HG02798 (cell line): ENCODE measurements at regions not wholly inside any gene's neighbourhood (a gene's known extent, or its start where the extent isn't known, plus 50 kb on each side); places are given as distances from the start of the nearest gene placed in this dataset.
A peak's percentile ranks its signal among the peaks of the same experiment; 100 is the strongest.
"Not testable (repeated sequence)": the region's sequence is repeated elsewhere in the genome, so short reads cannot be mapped to it uniquely, and the experiment has no call there.

Experiments used
- ATAC-seq: cut with Tn5 transposase; IDR thresholded peaks from one replicate; pipeline ENCODE4 v1.9.1; 2021; ENCODE audit warnings: mild to moderate bottlenecking; ENCODE audit not compliant: unreplicated experiment, poor library complexity

- ATAC-seq, result no peak
Observed at GRCh38 chr2:208793434-208793833, 386.8 kb downstream of the PTH2R start.

GRCh38 chr2:208794288-208794975 lies 387.8 kb downstream of the PTH2R start:
- no peak for ATAC-seq

- ATAC-seq, result no peak
Observed at GRCh38 chr2:208798698-208799097, 392.1 kb downstream of the PTH2R start.

- ATAC-seq, result no peak
Observed at GRCh38 chr2:208799397-208799796, 392.8 kb downstream of the PTH2R start.

GRCh38 chr2:208800887-208801286 lies 394.3 kb downstream of the PTH2R start:
- not testable (repeated sequence) for ATAC-seq

GRCh38 chr2:208807756-208808155 lies 401.2 kb downstream of the PTH2R start:
- no peak for ATAC-seq

- not testable (repeated sequence) for ATAC-seq
Observed at GRCh38 chr2:208811885-208812284, 405.3 kb downstream of the PTH2R start.

- no peak for ATAC-seq
Observed at GRCh38 chr2:208819190-208819589, 412.6 kb downstream of the PTH2R start.

GRCh38 chr2:208820014-208820688 lies 413.6 kb downstream of the PTH2R start:
- ATAC-seq, result peak; percentile 53

- ATAC-seq, result no peak
Observed at GRCh38 chr2:208827109-208827508, 420.5 kb downstream of the PTH2R start.

- no peak for ATAC-seq
Observed at GRCh38 chr2:208827549-208828221, 421.1 kb downstream of the PTH2R start.

GRCh38 chr2:208830203-208830602 lies 423.6 kb downstream of the PTH2R start:
- no peak for ATAC-seq

- ATAC-seq, result no peak
Observed at GRCh38 chr2:208847651-208848050, 441.1 kb downstream of the PTH2R start.

- no peak for ATAC-seq
Observed at GRCh38 chr2:208854717-208855116, 448.1 kb downstream of the PTH2R start.

GRCh38 chr2:208867374-208867773 lies 460.8 kb downstream of the PTH2R start:
- no peak for ATAC-seq

GRCh38 chr2:208872591-208872990 lies 466.0 kb downstream of the PTH2R start:
- ATAC-seq, result peak; percentile 60

- no peak for ATAC-seq
Observed at GRCh38 chr2:208879666-208880065, 473.1 kb downstream of the PTH2R start.

GRCh38 chr2:208880171-208880570 lies 473.6 kb downstream of the PTH2R start:
- no peak for ATAC-seq

GRCh38 chr2:208890486-208890885 lies 483.9 kb downstream of the PTH2R start:
- no peak for ATAC-seq

GRCh38 chr2:208892203-208892602 lies 485.6 kb downstream of the PTH2R start:
- no peak for ATAC-seq

- ATAC-seq, result no peak
Observed at GRCh38 chr2:208906330-208906729, 499.7 kb downstream of the PTH2R start.
